MM.1S (cell line): ENCODE measurements at regions not wholly inside any gene's neighbourhood (a gene's known extent, or its start where the extent isn't known, plus 50 kb on each side); places are given as distances from the start of the nearest gene placed in this dataset.

Experiments used
- DNase-seq: peaks from one replicate; pipeline ENCODE4 v3.0.0-alpha.2; 2015
- H2AFZ ChIP-seq: fragments of 300-600 bp; sonication (generic); 2 replicates; pipeline ENCODE4 v1.6.0; 2016; ENCODE audit warnings: antibody characterized with exemption, low read length
- H3F3A ChIP-seq: fragments of 300-600 bp; sonication (generic); 2 replicates; pipeline ENCODE4 v1.6.1; 2016; ENCODE audit warnings: mild to moderate bottlenecking, antibody characterized with exemption, low read length, moderate library complexity, mixed read lengths; ENCODE audit not compliant: insufficient read depth
- H3K27ac ChIP-seq: fragments of 300-600 bp; sonication (generic); 2 replicates; pipeline ENCODE4 v1.5.1; 2016; ENCODE audit warnings: mild to moderate bottlenecking, low read length
- H3K27me3 ChIP-seq: fragments of 300-600 bp; sonication (generic); replicated peaks from 2 replicates; pipeline ENCODE4 v1.6.0; 2016; ENCODE audit warnings: low read length; ENCODE audit not compliant: insufficient read depth
- H3K36me3 ChIP-seq: fragments of 300-600 bp; sonication (generic); replicated peaks from 2 replicates; pipeline ENCODE4 v1.6.1; 2016; ENCODE audit warnings: mild to moderate bottlenecking, low read length, mixed read lengths; ENCODE audit not compliant: insufficient read depth
- H3K4me1 ChIP-seq: fragments of 300-600 bp; sonication (generic); 2 replicates; pipeline ENCODE4 v1.6.1; 2016; ENCODE audit warnings: low read length, mixed read lengths
- H3K4me2 ChIP-seq: fragments of 300-600 bp; sonication (generic); 2 replicates; pipeline ENCODE4 v1.6.0; 2016; ENCODE audit warnings: low read depth, low read length
- H3K4me3 ChIP-seq: fragments of 300-600 bp; sonication (generic); 2 replicates; pipeline ENCODE4 v1.5.1; 2016; ENCODE audit warnings: low read length, mixed read lengths
- H3K79me2 ChIP-seq: fragments of 300-600 bp; sonication (generic); 2 replicates; pipeline ENCODE4 v1.6.1; 2016; ENCODE audit warnings: mixed run types, low read length, mixed read lengths
- H3K9ac ChIP-seq: fragments of 300-600 bp; sonication (generic); 2 replicates; pipeline ENCODE4 v1.6.1; 2016; ENCODE audit warnings: low read length, mixed read lengths
- H3K9me2 ChIP-seq: fragments of 300-600 bp; sonication (generic); replicated peaks from 2 replicates; pipeline ENCODE4 v1.6.1; 2016; ENCODE audit warnings: mild to moderate bottlenecking, low read length, mixed read lengths; ENCODE audit not compliant: insufficient read depth
- H3K9me3 ChIP-seq: fragments of 300-600 bp; sonication (generic); replicated peaks from 2 replicates; pipeline ENCODE4 v1.6.1; 2016; ENCODE audit warnings: mild to moderate bottlenecking, low read length, mixed read lengths; ENCODE audit not compliant: insufficient read depth
- H4K20me1 ChIP-seq: fragments of 300-600 bp; sonication (generic); 2 replicates; pipeline ENCODE4 v1.6.1; 2016; ENCODE audit warnings: mild to moderate bottlenecking, low read length, moderate library complexity, mixed read lengths; ENCODE audit not compliant: insufficient read depth
- CTCF ChIP-seq: fragments of 300-600 bp; sonication (generic); IDR thresholded peaks from 2 replicates; pipeline ENCODE4 v1.5.1; 2016; ENCODE audit warnings: antibody characterized with exemption, low read length, mixed read lengths
- EZH2 ChIP-seq: fragments of 300-600 bp; sonication (generic); optimal IDR thresholded peaks from 2 replicates; pipeline ENCODE3; 2017; ENCODE audit warnings: low read depth, mild to moderate bottlenecking, antibody characterized with exemption, low read length, mixed read lengths
- EZH2phosphoT487 ChIP-seq: fragments of 300-600 bp; sonication (generic); IDR thresholded peaks from 2 replicates; pipeline ENCODE4 v1.6.1; 2018; ENCODE audit warnings: antibody characterized with exemption, low read length

- Histone ChIP-seq H3K9ac (no peak overlapping the region), H3K36me3 (no peaks in the 10 kb centered on the region), H3K27ac (no peak overlapping the region), H3K4me2 (no peak overlapping the region), H3K79me2 (no peaks in the 10 kb centered on the region), H4K20me1 (no peaks in the 10 kb centered on the region), H3K9me2 (no peaks in the 10 kb centered on the region), H3K27me3 (no peaks in the 10 kb centered on the region), H3K4me3 (no peak overlapping the region), H3K4me1 (no peaks in the 10 kb centered on the region), H2AFZ (no peak overlapping the region), H3K9me3 (no peaks in the 10 kb centered on the region), H3F3A (no peaks in the 10 kb centered on the region)
- no peak for DNase-seq
- no peak for TF ChIP-seq EZH2
These were observed 274.1 kb upstream of the HTR2A start for GRCh38 chr13:47170971-47171370.

GRCh38 chr13:47168618-47169017, 271.8 kb upstream of the HTR2A start:
- Histone ChIP-seq H3K79me2 (no peaks in the 10 kb centered on the region), H3K27ac (no peak overlapping the region), H3K27me3 (no peaks in the 10 kb centered on the region), H3K4me1 (no peaks in the 10 kb centered on the region), H3K36me3 (no peaks in the 10 kb centered on the region), H3K9me3 (no peaks in the 10 kb centered on the region), H2AFZ (no peak overlapping the region), H4K20me1 (no peaks in the 10 kb centered on the region), H3K9ac (no peak overlapping the region), H3K4me3 (no peak overlapping the region), H3F3A (no peaks in the 10 kb centered on the region), H3K4me2 (no peak overlapping the region), H3K9me2 (no peaks in the 10 kb centered on the region)
- TF ChIP-seq EZH2phosphoT487, result no peak
- TF ChIP-seq EZH2, result no peak
- no peak for TF ChIP-seq CTCF
- no peak for DNase-seq

GRCh38 chr13:47168066-47168465, 271.2 kb upstream of the HTR2A start:
- no peak for DNase-seq
- no peak overlapping the region for H3K4me3 ChIP-seq
- no peak overlapping the region for H3K4me2 ChIP-seq
- H2AFZ ChIP-seq, result no peak overlapping the region
- no peaks in the 10 kb centered on the region for H3K36me3 ChIP-seq
- TF ChIP-seq EZH2, result no peak
- TF ChIP-seq CTCF, result no peak
- TF ChIP-seq EZH2phosphoT487, result no peak
- no peaks in the 10 kb centered on the region for H4K20me1 ChIP-seq
- no peaks in the 10 kb centered on the region for H3K9me2 ChIP-seq
- no peaks in the 10 kb centered on the region for H3K4me1 ChIP-seq
- no peaks in the 10 kb centered on the region for H3K79me2 ChIP-seq
- no peaks in the 10 kb centered on the region for H3K27me3 ChIP-seq
- H3K27ac ChIP-seq, result no peak overlapping the region
- no peaks in the 10 kb centered on the region for H3F3A ChIP-seq
- no peaks in the 10 kb centered on the region for H3K9me3 ChIP-seq
- no peak overlapping the region for H3K9ac ChIP-seq

GRCh38 chr13:47166336-47166735, 269.5 kb upstream of the HTR2A start:
- no peak for DNase-seq
- Histone ChIP-seq H3K9me3 (no peaks in the 10 kb centered on the region), H3K36me3 (no peaks in the 10 kb centered on the region), H3K9me2 (no peaks in the 10 kb centered on the region), H2AFZ (no peak overlapping the region), H3F3A (no peaks in the 10 kb centered on the region), H4K20me1 (no peaks in the 10 kb centered on the region), H3K79me2 (no peaks in the 10 kb centered on the region), H3K4me1 (no peaks in the 10 kb centered on the region), H3K27me3 (no peaks in the 10 kb centered on the region), H3K27ac (no peak overlapping the region), H3K4me3 (no peak overlapping the region), H3K4me2 (no peak overlapping the region), H3K9ac (no peak overlapping the region)
- TF ChIP-seq EZH2phosphoT487, result no peak
- TF ChIP-seq CTCF, result no peak
- TF ChIP-seq EZH2, result no peak
